SU-DHL-6 (cell line): ENCODE measurements at regions not wholly inside any gene's neighbourhood (a gene's known extent, or its start where the extent isn't known, plus 50 kb on each side); places are given as distances from the start of the nearest gene placed in this dataset.

Experiments used
- H2AFZ ChIP-seq: fragments of 200-600 bp; sonication (generic); 2 replicates; pipeline ENCODE4 v1.6.1; 2014; ENCODE audit warnings: low read depth, mild to moderate bottlenecking, moderate library complexity, mixed read lengths, antibody characterized with exemption, low read length; ENCODE audit not compliant: severe bottlenecking
- H3F3A ChIP-seq: fragments of 200-600 bp; shearing (Covaris generic); 2 replicates; pipeline ENCODE4 v1.6.0; 2016; ENCODE audit warnings: antibody characterized with exemption, mild to moderate bottlenecking; ENCODE audit not compliant: insufficient read depth
- H3K27ac ChIP-seq: fragments of 200-600 bp; sonication (generic); 2 replicates; pipeline ENCODE4 v1.5.1; 2016; ENCODE audit warnings: low read depth, mild to moderate bottlenecking, low read length, moderate library complexity, mixed read lengths
- H3K27me3 ChIP-seq: fragments of 200-600 bp; sonication (generic), shearing (Covaris generic); 2 replicates; pipeline ENCODE4 v1.6.0; 2014; ENCODE audit warnings: mild to moderate bottlenecking, low read length
- H3K36me3 ChIP-seq: fragments of 200-600 bp; sonication (generic); 2 replicates; pipeline ENCODE4 v1.6.1; 2014; ENCODE audit warnings: mild to moderate bottlenecking, low read length, mixed read lengths
- H3K4me2 ChIP-seq: fragments of 300-600, 200-600 bp; shearing (Covaris generic), sonication (generic); 2 replicates; pipeline ENCODE4 v1.6.0; 2014; ENCODE audit warnings: low read length, low read depth, mild to moderate bottlenecking; ENCODE audit not compliant: poor library complexity, severe bottlenecking
- H3K4me3 ChIP-seq: fragments of 200-600 bp; sonication (generic); 2 replicates; pipeline ENCODE4 v1.5.1; 2014; ENCODE audit warnings: antibody characterized with exemption, low read length, mild to moderate bottlenecking, mixed read lengths; ENCODE audit not compliant: insufficient read depth, poor library complexity, severe bottlenecking
- H3K79me2 ChIP-seq: fragments of 200-600 bp; sonication (generic); 2 replicates; pipeline ENCODE4 v1.6.1; 2014; ENCODE audit warnings: mild to moderate bottlenecking, low read length, moderate library complexity; ENCODE audit not compliant: insufficient read depth
- H3K9ac ChIP-seq: fragments of 200-600 bp; sonication (generic); 2 replicates; pipeline ENCODE4 v1.7.0; 2014; ENCODE audit warnings: mild to moderate bottlenecking, low read length
- H3K9me2 ChIP-seq: fragments of 200-600 bp; sonication (generic); replicated peaks from 2 replicates; pipeline ENCODE4 v1.6.1; 2014; ENCODE audit warnings: low read length; ENCODE audit not compliant: insufficient read depth
- H3K9me3 ChIP-seq: fragments of 200-600 bp; sonication (generic); 2 replicates; pipeline ENCODE4 v1.6.1; 2014; ENCODE audit warnings: low read length, mixed read lengths; ENCODE audit not compliant: insufficient read depth
- H4K20me1 ChIP-seq: fragments of 200-600 bp; sonication (generic); 2 replicates; pipeline ENCODE4 v1.6.1; 2014; ENCODE audit warnings: low read depth, mild to moderate bottlenecking, antibody characterized with exemption, low read length, moderate library complexity, mixed read lengths
- EZH2phosphoT487 ChIP-seq: fragments of 200-600 bp; sonication (generic), shearing (Covaris generic); conservative IDR thresholded peaks from 2 replicates; pipeline ENCODE4 v1.6.1; 2018; ENCODE audit warnings: mild to moderate bottlenecking, antibody characterized with exemption, low read length, moderate library complexity, mixed read lengths
- TF ChIP-seq, protein P1 (sequence below): fragments of 200-600 bp; sonication (generic); IDR thresholded peaks from one replicate; pipeline ENCODE4 v1.5.1; 2017; ENCODE audit warnings: antibody characterized with exemption, mild to moderate bottlenecking, low read length, moderate library complexity; ENCODE audit not compliant: insufficient read depth, poor library complexity, severe bottlenecking

DNA sequence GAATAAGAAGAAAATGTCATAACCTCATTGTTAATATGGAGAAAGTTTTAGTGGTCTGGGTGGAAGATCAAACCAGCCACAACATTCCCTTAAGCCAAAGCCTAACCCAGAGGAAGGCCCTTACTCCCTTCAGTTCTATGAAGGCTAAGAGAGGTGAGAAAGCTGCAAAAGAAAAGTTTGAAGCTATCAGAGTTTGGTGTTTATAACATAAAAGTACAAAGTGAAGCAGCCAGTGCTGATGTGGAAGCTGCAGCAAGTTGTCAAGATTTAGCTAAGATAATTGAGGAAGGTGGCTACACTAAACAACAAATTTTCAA, 67.6 kb upstream of the BCL9 start:
- TF ChIP-seq EZH2phosphoT487, result no peak
- TF ChIP-seq, protein P1, sequence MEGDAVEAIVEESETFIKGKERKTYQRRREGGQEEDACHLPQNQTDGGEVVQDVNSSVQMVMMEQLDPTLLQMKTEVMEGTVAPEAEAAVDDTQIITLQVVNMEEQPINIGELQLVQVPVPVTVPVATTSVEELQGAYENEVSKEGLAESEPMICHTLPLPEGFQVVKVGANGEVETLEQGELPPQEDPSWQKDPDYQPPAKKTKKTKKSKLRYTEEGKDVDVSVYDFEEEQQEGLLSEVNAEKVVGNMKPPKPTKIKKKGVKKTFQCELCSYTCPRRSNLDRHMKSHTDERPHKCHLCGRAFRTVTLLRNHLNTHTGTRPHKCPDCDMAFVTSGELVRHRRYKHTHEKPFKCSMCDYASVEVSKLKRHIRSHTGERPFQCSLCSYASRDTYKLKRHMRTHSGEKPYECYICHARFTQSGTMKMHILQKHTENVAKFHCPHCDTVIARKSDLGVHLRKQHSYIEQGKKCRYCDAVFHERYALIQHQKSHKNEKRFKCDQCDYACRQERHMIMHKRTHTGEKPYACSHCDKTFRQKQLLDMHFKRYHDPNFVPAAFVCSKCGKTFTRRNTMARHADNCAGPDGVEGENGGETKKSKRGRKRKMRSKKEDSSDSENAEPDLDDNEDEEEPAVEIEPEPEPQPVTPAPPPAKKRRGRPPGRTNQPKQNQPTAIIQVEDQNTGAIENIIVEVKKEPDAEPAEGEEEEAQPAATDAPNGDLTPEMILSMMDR, result no peak
- Histone ChIP-seq H3K36me3 (no peaks in the 10 kb centered on the region), H3K9me3 (no peaks in the 10 kb centered on the region), H3K9ac (no peak overlapping the region), H4K20me1 (no peaks in the 10 kb centered on the region), H3K27me3 (no peaks in the 10 kb centered on the region), H3K4me3 (no peak overlapping the region), H3K79me2 (no peaks in the 10 kb centered on the region), H3K4me2 (no peak overlapping the region), H3K27ac (no peak overlapping the region), H3F3A (no peaks in the 10 kb centered on the region), H3K9me2 (no peaks in the 10 kb centered on the region; the same call in 1 of the 2 replicates), H2AFZ (no peak overlapping the region)

DNA sequence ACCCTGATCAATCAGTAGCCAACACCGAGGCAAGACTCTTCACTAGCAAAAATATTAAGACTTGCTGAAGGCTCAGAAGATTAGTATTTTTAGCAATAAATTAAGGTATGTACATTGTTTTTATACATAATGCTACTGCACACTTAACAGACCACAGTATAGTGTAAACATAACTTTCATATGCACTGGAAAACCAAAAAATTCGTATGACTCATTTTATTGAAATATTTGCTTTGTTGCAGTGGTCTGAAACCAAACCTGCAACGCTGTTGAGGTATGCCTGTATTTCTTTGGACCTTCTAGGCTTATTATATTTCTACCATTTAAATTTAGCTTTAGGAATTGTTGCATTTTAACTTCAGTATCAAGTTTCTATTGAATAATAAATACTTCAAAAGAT, 65.8 kb upstream of the BCL9 start:
- Histone ChIP-seq H3K9me2 (no peaks in the 10 kb centered on the region; the same call in 1 of the 2 replicates), H3K36me3 (no peaks in the 10 kb centered on the region), H3K4me3 (no peak overlapping the region), H2AFZ (no peak overlapping the region), H3K9me3 (no peaks in the 10 kb centered on the region), H3K4me2 (no peak overlapping the region), H3K79me2 (no peaks in the 10 kb centered on the region), H3K27ac (no peak overlapping the region), H3K9ac (no peak overlapping the region), H4K20me1 (no peaks in the 10 kb centered on the region), H3F3A (no peaks in the 10 kb centered on the region), H3K27me3 (no peaks in the 10 kb centered on the region)
- TF ChIP-seq, protein P1, result no peak
- no peak for TF ChIP-seq EZH2phosphoT487

DNA sequence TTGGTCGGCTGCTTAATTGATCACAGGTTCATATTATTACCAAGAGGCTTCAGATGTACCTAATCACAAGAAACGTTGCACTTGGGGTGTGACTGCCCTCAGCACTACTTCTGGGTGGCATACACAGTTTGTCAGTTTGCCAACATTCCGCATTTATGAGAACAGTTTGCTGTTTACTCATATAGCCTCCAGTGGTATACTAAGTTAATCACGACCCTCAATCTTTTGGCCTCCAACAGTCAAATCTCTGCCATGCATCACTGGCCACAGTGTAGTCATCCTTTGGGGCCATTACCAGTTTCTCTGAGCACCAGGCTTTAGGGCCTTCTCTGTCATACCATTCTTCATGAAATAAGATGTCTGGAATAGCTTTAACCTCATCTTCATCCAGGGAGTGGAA, 62.8 kb upstream of the BCL9 start:
- Histone ChIP-seq H3K4me3 (no peak overlapping the region), H3K27me3 (no peaks in the 10 kb centered on the region), H3K27ac (no peak overlapping the region), H3K9me2 (no peaks in the 10 kb centered on the region; the same call in 1 of the 2 replicates), H3K4me2 (no peak overlapping the region), H3K36me3 (no peaks in the 10 kb centered on the region), H3F3A (no peaks in the 10 kb centered on the region), H2AFZ (no peak overlapping the region), H3K79me2 (no peaks in the 10 kb centered on the region), H4K20me1 (no peaks in the 10 kb centered on the region), H3K9me3 (no peaks in the 10 kb centered on the region), H3K9ac (no peak overlapping the region)
- TF ChIP-seq, protein P1, result no peak
- no peak for TF ChIP-seq EZH2phosphoT487
